Fibroblast of the aortic adventitia (primary cell): ENCODE measurements at regions not wholly inside any gene's neighbourhood (a gene's known extent, or its start where the extent isn't known, plus 50 kb on each side); places are given as distances from the start of the nearest gene placed in this dataset.
A peak's percentile ranks its signal among the peaks of the same experiment; 100 is the strongest.

Experiments used
- DNase-seq: peaks from one replicate; pipeline ENCODE4 v3.0.0-alpha.2; 2010; ENCODE audit warnings: low read depth
- H3K4me3 ChIP-seq: 2 replicates; pipeline ENCODE4 v1.5.1; 2011; ENCODE audit warnings: low read depth, mild to moderate bottlenecking, control low read depth, low read length, moderate library complexity
- CTCF ChIP-seq: IDR thresholded peaks from 2 replicates; pipeline ENCODE4 v1.5.1; 2011; ENCODE audit warnings: mild to moderate bottlenecking, low read length, control low read depth, inconsistent platforms; ENCODE audit not compliant: insufficient read depth

GRCh38 chr5:108638021-108638420, 109.7 kb upstream of the FER start:
- no peak for TF ChIP-seq CTCF
- no peak for DNase-seq
- no peak overlapping the region for H3K4me3 ChIP-seq

DNA sequence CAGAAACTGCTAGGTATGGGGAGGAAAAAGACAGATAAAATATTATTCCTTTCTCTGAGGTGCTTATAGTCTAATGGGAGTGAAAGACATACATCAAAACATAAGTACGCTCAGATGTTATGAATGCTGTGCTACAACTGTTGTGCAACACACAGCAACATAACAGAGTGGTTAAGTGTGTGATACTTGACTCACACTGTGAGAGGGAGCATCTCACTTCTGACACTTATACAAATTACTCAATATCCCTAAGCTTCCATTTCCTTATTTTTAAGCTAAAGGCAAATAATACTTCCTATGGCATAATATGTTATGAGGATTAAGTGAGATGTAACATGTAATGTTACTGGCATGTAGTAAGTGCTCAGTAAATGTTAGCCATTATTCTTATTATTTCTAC, 110.6 kb upstream of the FER start:
- DNase-seq, result no peak
- no peak for TF ChIP-seq CTCF
- no peak overlapping the region for H3K4me3 ChIP-seq

- no peak for DNase-seq
- H3K4me3 ChIP-seq, result no peak overlapping the region
- TF ChIP-seq CTCF, result no peak
Observed at GRCh38 chr5:108636135-108636853, 111.4 kb upstream of the FER start.

DNA sequence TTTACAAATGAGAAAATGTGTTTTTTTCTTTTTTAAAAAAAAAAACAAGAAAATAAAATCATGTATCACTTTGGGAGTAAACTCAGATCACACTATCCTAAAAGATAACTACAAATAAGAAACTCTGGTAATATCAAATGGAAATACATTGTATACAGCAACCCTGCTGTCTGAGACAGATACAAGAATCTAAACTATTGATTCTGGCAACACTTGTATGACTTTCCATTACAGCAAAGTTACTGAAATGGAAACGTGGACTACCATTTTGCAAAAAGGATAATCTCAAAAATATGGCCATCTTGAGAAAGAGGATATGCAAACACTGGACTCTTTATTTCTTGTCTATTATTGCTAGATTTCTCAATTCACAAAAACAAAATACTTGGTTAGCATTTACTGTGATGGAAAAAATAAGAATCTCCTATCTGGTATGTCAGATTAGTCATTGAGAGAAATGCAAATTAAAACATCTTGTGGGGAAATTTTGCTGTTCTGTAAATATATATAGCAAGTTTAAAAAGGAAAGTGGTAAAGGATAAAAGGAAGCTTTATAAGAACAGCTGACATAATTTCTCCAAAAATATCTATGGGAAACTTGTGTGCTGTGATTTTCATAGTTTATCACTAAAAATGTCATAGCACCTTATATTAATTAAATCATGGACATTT, 112.9 kb upstream of the FER start:
- no peak for DNase-seq
- H3K4me3 ChIP-seq, result no peak overlapping the region
- TF ChIP-seq CTCF, result no peak

DNA sequence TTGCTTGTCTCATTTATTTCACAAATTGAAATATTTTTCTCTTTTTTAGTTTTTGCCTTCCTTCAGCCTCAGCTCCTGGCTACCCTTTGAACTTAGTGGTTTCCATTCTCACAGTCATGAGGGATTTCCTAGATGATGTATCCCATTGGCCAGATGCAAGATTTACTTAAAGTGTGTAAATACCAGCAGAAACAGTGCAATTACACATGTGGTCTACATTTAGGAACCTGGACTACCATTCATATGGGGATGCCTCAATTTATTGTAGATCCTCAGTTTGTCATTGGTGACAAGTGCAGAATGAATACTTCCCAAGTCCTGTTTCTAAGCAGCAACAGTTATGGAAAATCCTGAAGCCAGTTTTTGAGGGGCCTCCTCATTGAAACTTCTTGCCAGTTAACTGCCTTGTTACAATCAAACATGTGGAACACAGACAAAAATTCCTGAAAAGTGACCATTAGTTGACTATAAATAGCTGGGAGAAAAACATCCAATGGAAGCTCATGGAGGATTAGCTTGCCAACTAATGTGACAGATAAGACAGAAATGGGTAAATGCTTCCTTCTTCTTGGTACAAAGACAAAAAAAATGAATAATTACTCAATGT, 113.6 kb upstream of the FER start:
- no peak overlapping the region for H3K4me3 ChIP-seq
- DNase-seq, result peak; percentile 57

More for the DNA sequence above, 113.6 kb upstream of the FER start:
- no peak for TF ChIP-seq CTCF
